Astrocyte (in vitro differentiated cells and primary cell): ENCODE measurements at regions not wholly inside any gene's neighbourhood (a gene's known extent, or its start where the extent isn't known, plus 50 kb on each side); places are given as distances from the start of the nearest gene placed in this dataset.
"Not testable (repeated sequence)": the region's sequence is repeated elsewhere in the genome, so short reads cannot be mapped to it uniquely, and the experiment has no call there.

Experiments used
- EZH2 ChIP-seq: IDR thresholded peaks from 2 replicates; pipeline ENCODE4 v1.6.1; 2012; ENCODE audit warnings: mild to moderate bottlenecking, low read length, inconsistent platforms; ENCODE audit not compliant: insufficient read depth
- TF ChIP-seq, protein P1 (sequence below): IDR thresholded peaks from 2 replicates; pipeline ENCODE4 v1.5.1; 2011; ENCODE audit warnings: low read depth, mild to moderate bottlenecking, inconsistent platforms, low read length, moderate library complexity; ENCODE audit not compliant: insufficient read depth

DNA sequence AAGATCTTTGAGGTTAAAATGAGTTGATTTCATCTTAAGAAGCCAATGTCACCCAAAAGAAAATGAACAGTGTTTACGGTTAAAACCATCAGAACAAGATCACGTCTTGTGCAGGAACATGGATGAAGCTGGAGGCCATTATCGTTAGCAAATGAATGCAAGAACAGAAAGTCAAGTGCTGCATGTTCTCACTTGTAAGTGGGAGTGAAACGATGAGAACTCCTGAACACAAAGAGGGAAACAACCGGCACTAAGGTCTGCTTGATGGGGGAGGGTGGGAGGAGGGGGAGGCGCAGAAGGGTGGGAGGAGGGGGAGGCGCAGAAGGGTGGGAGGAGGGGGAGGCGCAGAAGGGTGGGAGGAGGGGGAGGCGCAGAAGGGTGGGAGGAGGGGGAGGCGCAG is 214.8 kb upstream of the PRKCQ start:
- TF ChIP-seq, protein P1, sequence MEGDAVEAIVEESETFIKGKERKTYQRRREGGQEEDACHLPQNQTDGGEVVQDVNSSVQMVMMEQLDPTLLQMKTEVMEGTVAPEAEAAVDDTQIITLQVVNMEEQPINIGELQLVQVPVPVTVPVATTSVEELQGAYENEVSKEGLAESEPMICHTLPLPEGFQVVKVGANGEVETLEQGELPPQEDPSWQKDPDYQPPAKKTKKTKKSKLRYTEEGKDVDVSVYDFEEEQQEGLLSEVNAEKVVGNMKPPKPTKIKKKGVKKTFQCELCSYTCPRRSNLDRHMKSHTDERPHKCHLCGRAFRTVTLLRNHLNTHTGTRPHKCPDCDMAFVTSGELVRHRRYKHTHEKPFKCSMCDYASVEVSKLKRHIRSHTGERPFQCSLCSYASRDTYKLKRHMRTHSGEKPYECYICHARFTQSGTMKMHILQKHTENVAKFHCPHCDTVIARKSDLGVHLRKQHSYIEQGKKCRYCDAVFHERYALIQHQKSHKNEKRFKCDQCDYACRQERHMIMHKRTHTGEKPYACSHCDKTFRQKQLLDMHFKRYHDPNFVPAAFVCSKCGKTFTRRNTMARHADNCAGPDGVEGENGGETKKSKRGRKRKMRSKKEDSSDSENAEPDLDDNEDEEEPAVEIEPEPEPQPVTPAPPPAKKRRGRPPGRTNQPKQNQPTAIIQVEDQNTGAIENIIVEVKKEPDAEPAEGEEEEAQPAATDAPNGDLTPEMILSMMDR, result not testable (repeated sequence)
- TF ChIP-seq EZH2, result not testable (repeated sequence)
